Panc1 (cell line): ENCODE measurements at regions not wholly inside any gene's neighbourhood (a gene's known extent, or its start where the extent isn't known, plus 50 kb on each side); places are given as distances from the start of the nearest gene placed in this dataset.

Experiments
- ATAC-seq: fragments of 200-7000 bp; cut with Tn5 transposase; 2 replicates; pipeline ENCODE4 v1.9.1; 2020; ENCODE audit warnings: mild to moderate bottlenecking, moderate library complexity
- BruUV-seq: library from RNA; stranded (reverse); fragments of 400-500 nt; replicated peaks from 2 replicates; lab custom pipeline; 2021; lab: Mats Ljungman, UMichigan
- CTCF ChIA-PET: fragments of 300-600 bp; sonication (Branson Sonifier 250); formaldehyde crosslinking; loops from one replicate; lab custom pipeline; 2022; ENCODE audit warnings: antibody characterized with exemption; lab: Charles Lee
- POLR2A ChIA-PET: fragments of 300-600 bp; sonication (Branson Sonifier 250); formaldehyde crosslinking; loops from one replicate; lab custom pipeline; 2022; ENCODE audit warnings: antibody characterized with exemption; lab: Charles Lee
- DNase-seq: peaks from one replicate; pipeline ENCODE4 v3.0.0-alpha.2; 2010; ENCODE audit warnings: low read depth, low spot score
- H3K27ac ChIP-seq: 2 replicates; pipeline ENCODE4 v1.5.1; 2011; ENCODE audit warnings: mild to moderate bottlenecking, low read length, inconsistent platforms
- H3K27me3 ChIP-seq: fragments of 200-500 bp; sonication (Bioruptor generic); 2 replicates; pipeline ENCODE4 v1.6.0; 2014; ENCODE audit warnings: low read length, inconsistent platforms; ENCODE audit not compliant: control insufficient read depth, insufficient read depth
- H3K36me3 ChIP-seq: fragments of 200-500 bp; sonication (Bioruptor generic); 2 replicates; pipeline ENCODE4 v1.5.1; 2014; ENCODE audit warnings: inconsistent platforms, mild to moderate bottlenecking, low read length, moderate library complexity; ENCODE audit not compliant: control insufficient read depth, insufficient read depth
- H3K4me1 ChIP-seq: 2 replicates; pipeline ENCODE4 v1.5.1; 2011; ENCODE audit warnings: inconsistent platforms, mild to moderate bottlenecking, low read length, moderate library complexity; ENCODE audit not compliant: control insufficient read depth, insufficient read depth
- H3K4me3 ChIP-seq, 2 experiments: 2 replicates each; pipeline ENCODE4 v1.5.1; 2011 to 2012; ENCODE audit warnings: low read depth in 2 of 2, low read length in 2 of 2, mild to moderate bottlenecking in 2 of 2, inconsistent platforms in 1 of 2, moderate library complexity in 1 of 2
- H3K9me3 ChIP-seq: fragments of 200-500 bp; sonication (Bioruptor generic); 2 replicates; pipeline ENCODE4 v1.5.1; 2014; ENCODE audit warnings: low read depth, mild to moderate bottlenecking, inconsistent platforms, low read length, moderate library complexity; ENCODE audit not compliant: control insufficient read depth, insufficient read depth
- POLR2AphosphoS5 ChIP-seq: IDR thresholded peaks from 2 replicates; pipeline ENCODE4 v1.6.1; 2012; ENCODE audit warnings: mild to moderate bottlenecking, low read depth, low read length, moderate library complexity
- REST ChIP-seq, 2 experiments: IDR thresholded peaks; 2 replicates each; pipeline ENCODE4 v1.6.1; 2011 to 2012; ENCODE audit warnings: low read depth in 2 of 2, control low read depth in 1 of 2, low read length in 1 of 2, mild to moderate bottlenecking in 1 of 2, moderate library complexity in 1 of 2; ENCODE audit not compliant: insufficient read depth in 1 of 2
- SIN3A ChIP-seq: IDR thresholded peaks from 2 replicates; pipeline ENCODE4 v1.6.1; 2012; ENCODE audit warnings: low read depth, mild to moderate bottlenecking, low read length, moderate library complexity, borderline replicate concordance; ENCODE audit not compliant: insufficient read depth
- TCF7L2 ChIP-seq: IDR thresholded peaks from 2 replicates; pipeline ENCODE4 v1.6.1; 2011; ENCODE audit warnings: mild to moderate bottlenecking, low read depth, low read length, inconsistent platforms
- in situ Hi-C: cut with HindIII; loops from 2 replicates; pipeline ENCODE4 v1.10.0; 2016; ENCODE audit warnings: low sequenced_read_pairs, low pct_unique_long_range_greater_than_20kb
- intact Hi-C: fragments of 100-400 bp; cut with micrococcal nuclease; formaldehyde crosslinking; loops from one replicate; pipeline ENCODE4 v1.10.0; 2022; ENCODE audit not compliant: unreplicated experiment
- TF ChIP-seq, protein P1 (sequence below): fragments of 450-650 bp; IDR thresholded peaks from 2 replicates; pipeline ENCODE4 v1.5.1; 2017; ENCODE audit warnings: mild to moderate bottlenecking

DNA sequence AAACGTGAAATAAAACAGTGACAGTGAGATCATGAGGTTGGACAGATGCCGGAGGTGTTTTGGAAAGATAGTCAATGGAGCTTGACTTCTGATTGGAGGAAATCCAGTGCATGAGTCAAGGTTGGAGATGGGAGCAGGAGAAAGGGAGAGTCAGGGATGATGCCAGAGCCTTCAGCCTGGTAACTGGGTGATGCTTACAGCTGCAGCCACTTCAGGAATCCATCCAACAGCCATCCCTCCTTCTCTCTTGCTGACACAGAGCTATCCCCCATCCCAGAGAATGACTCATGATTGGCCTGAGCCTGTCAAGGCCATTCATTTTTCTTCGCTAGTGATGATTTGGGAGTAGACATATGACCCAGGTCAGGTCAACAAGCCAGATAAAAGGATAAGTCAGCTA lies 112.8 kb downstream of the SAMD5 start:
- intact Hi-C loops, result no loop called here
- TF ChIP-seq, protein P1, sequence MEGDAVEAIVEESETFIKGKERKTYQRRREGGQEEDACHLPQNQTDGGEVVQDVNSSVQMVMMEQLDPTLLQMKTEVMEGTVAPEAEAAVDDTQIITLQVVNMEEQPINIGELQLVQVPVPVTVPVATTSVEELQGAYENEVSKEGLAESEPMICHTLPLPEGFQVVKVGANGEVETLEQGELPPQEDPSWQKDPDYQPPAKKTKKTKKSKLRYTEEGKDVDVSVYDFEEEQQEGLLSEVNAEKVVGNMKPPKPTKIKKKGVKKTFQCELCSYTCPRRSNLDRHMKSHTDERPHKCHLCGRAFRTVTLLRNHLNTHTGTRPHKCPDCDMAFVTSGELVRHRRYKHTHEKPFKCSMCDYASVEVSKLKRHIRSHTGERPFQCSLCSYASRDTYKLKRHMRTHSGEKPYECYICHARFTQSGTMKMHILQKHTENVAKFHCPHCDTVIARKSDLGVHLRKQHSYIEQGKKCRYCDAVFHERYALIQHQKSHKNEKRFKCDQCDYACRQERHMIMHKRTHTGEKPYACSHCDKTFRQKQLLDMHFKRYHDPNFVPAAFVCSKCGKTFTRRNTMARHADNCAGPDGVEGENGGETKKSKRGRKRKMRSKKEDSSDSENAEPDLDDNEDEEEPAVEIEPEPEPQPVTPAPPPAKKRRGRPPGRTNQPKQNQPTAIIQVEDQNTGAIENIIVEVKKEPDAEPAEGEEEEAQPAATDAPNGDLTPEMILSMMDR, result no peak
- no peak for TF ChIP-seq REST (IDR thresholded peaks at IDR 0.05; ENCODE audit: insufficient read depth in 1 of 2, low read depth in 2 of 2, low read length in 1 of 2)
- no peak for TF ChIP-seq SIN3A
- no peak for TF ChIP-seq TCF7L2
- TF ChIP-seq POLR2AphosphoS5, result no peak
- BruUV-seq, result no TSS peak
- Histone ChIP-seq H3K4me3 (no peak overlapping the region), H3K9me3 (no peaks in the 10 kb centered on the region), H3K27me3 (no peaks in the 10 kb centered on the region), H3K36me3 (no peaks in the 10 kb centered on the region), H3K27ac (no peak overlapping the region), H3K4me1 (no peaks in the 10 kb centered on the region)
- ChIA-PET POLR2A (no interaction called here), CTCF (no interaction called here)
- ATAC-seq (no peak), DNase-seq (no peak)
- in situ Hi-C loops, result no loop called here

- DNase-seq (no peak), ATAC-seq (no peak)
- CTCF ChIA-PET, result no interaction called here
- POLR2A ChIA-PET, result no interaction called here
- no peaks in the 10 kb centered on the region for H3K27me3 ChIP-seq
- no peak for TF ChIP-seq TCF7L2
- no peak for TF ChIP-seq REST (IDR thresholded peaks at IDR 0.05; ENCODE audit: insufficient read depth in 1 of 2, low read depth in 2 of 2, low read length in 1 of 2)
- no peak for TF ChIP-seq SIN3A
- TF ChIP-seq, protein P1, result no peak
- no peak for TF ChIP-seq POLR2AphosphoS5
- intact Hi-C loops, result no loop called here
- no peak overlapping the region for H3K4me3 ChIP-seq
- H3K36me3 ChIP-seq, result no peaks in the 10 kb centered on the region
- no peaks in the 10 kb centered on the region for H3K4me1 ChIP-seq
- no peaks in the 10 kb centered on the region for H3K9me3 ChIP-seq
- no peak overlapping the region for H3K27ac ChIP-seq
- no TSS peak for BruUV-seq
- in situ Hi-C loops, result no loop called here
These were observed 113.5 kb downstream of the SAMD5 start for GRCh38 chr6:147621961-147622360.
